ENCODE measurements at regions not wholly inside any gene's neighbourhood (a gene's known extent, or its start where the extent isn't known, plus 50 kb on each side); places are given as distances from the start of the nearest gene placed in this dataset.

- Histone ChIP-seq H2AFZ (ENCODE audit: low read depth, low read length, poor library complexity, severe bottlenecking) (no peak overlapping the region), H3K79me2 (ENCODE audit: insufficient read depth, low read length) (0 out of 2 replicates have a peak, but pooled peaks cover 3% of the 10 kb centered on the region), H4K20me1 (ENCODE audit: insufficient read depth) (no peaks in the 10 kb centered on the region), H3K27me3 (ENCODE audit: insufficient read depth, low read length) (no peaks in the 10 kb centered on the region), H3K4me1 (ENCODE audit: control insufficient read depth in 1 of 2, insufficient read depth in 2 of 2, low read length in 2 of 2) (no peaks in the 10 kb centered on the region), H3K9ac (ENCODE audit: low read length) (no peak overlapping the region), H3K36me3 (ENCODE audit: control insufficient read depth in 1 of 2, insufficient read depth in 2 of 2, low read length in 2 of 2) (no peaks in the 10 kb centered on the region), H3K9me2 (ENCODE audit: insufficient read depth) (no peaks in the 10 kb centered on the region), H3K9me3 (ENCODE audit: control insufficient read depth in 1 of 2, insufficient read depth in 1 of 2, low read depth in 1 of 2, low read length in 2 of 2) (no peaks in the 10 kb centered on the region), H3K4me3 (replicated peaks in 1 of 2; ENCODE audit: low read depth in 1 of 2, low read length in 2 of 2) (no peak overlapping the region), H3K27ac (ENCODE audit: low read depth, low read length) (no peak overlapping the region), H3K4me2 (ENCODE audit: low read length) (no peak overlapping the region)
- ChIA-PET CTCF (no interaction called here), RAD21 (ENCODE audit: low non-redundant PET in 1 of 2, low total read pairs in 2 of 2, uncharacterized antibody in 2 of 2, unreplicated experiment in 2 of 2) (no interaction called here), POLR2A (no interaction called here)
- intact Hi-C loops (cut with micrococcal nuclease): no loop called here
- TF ChIP-seq ZFX (IDR thresholded peaks at IDR 0.05) (no peak), CBX3 (IDR thresholded peaks at IDR 0.05; ENCODE audit: low read depth) (no peak), YY1 (IDR thresholded peaks at IDR 0.05; ENCODE audit: extremely low read depth, insufficient replicate concordance, low read depth, low read length) (no peak), CEBPB (IDR thresholded peaks at IDR 0.05; ENCODE audit: low read depth) (no peak), JUND (IDR thresholded peaks at IDR 0.05) (no peak), ZBTB33 (IDR thresholded peaks at IDR 0.05; ENCODE audit: extremely low read depth, insufficient replicate concordance, low read length) (no peak), CTCF (IDR thresholded peaks at IDR 0.05 in 2 of 3, conservative IDR thresholded peaks at IDR 0.05 in 1 of 3; ENCODE audit: borderline replicate concordance in 1 of 3, insufficient read depth in 1 of 3, low read depth in 2 of 3, low read length in 2 of 3) (no peak)
- DNase-seq (ENCODE audit: low read depth, low spot score) (no peak), ATAC-seq (no peak)
- no TSS peak for BruUV-seq (replicated peaks)
These were observed 467.1 kb downstream of the ADCYAP1 start for GRCh38 chr18:1371724-1372123.
